ENCODE measurements at regions not wholly inside any gene's neighbourhood (a gene's known extent, or its start where the extent isn't known, plus 50 kb on each side); places are given as distances from the start of the nearest gene placed in this dataset.

GRCh38 chr5:44002381-44002901 lies 386.8 kb downstream of the FGF10 start:
- DNase-seq = no peak
- TF ChIP-seq CTCF (IDR thresholded peaks at IDR 0.05) = no peak
- no peak for ATAC-seq (ENCODE audit: poor library complexity)
- intact Hi-C loops (cut with DNase I, micrococcal nuclease) = no loop called here
- Mint-ChIP-seq H3K4me3 (no peak overlapping the region), H3K27me3 (no peaks in the 10 kb centered on the region), H3K9me3 (peaks cover 15% of the 10 kb centered on the region), H3K4me1 (ENCODE audit: low read depth) (no peaks in the 10 kb centered on the region), H3K36me3 (ENCODE audit: low read depth) (no peaks in the 10 kb centered on the region), H3K27ac (no peak overlapping the region)
- Histone ChIP-seq H3K9me3 (ENCODE audit: control insufficient read depth in 1 of 2, insufficient read depth in 1 of 2, low read length in 2 of 2) (peaks cover 0 to 7% of the 10 kb centered on the region in 2 experiments), H3K4me1 (ENCODE audit: insufficient read depth, low read length) (no peaks in the 10 kb centered on the region), H3K36me3 (ENCODE audit: insufficient read depth, low read length) (no peaks in the 10 kb centered on the region), H3K4me3 (ENCODE audit: low read length) (no peak overlapping the region), H3K27me3 (ENCODE audit: control insufficient read depth in 1 of 2, insufficient read depth in 2 of 2, low read length in 2 of 2) (no peaks in the 10 kb centered on the region), H3K27ac (ENCODE audit: low read depth in 1 of 2, low read length in 2 of 2) (no peak overlapping the region)
- ChIA-PET CTCF (no interaction called here), POLR2A (no interaction called here)

GRCh38 chr5:44001675-44002380 lies 387.4 kb downstream of the FGF10 start:
- H3K27ac ChIP-seq (ENCODE audit: low read depth in 1 of 2, low read length in 2 of 2) = no peak overlapping the region
- intact Hi-C loops (cut with DNase I, micrococcal nuclease) = no loop called here
- H3K4me3 ChIP-seq (ENCODE audit: low read length) = no peak overlapping the region
- H3K27me3 Mint-ChIP-seq = no peaks in the 10 kb centered on the region
- H3K4me3 Mint-ChIP-seq = no peak overlapping the region
- H3K9me3 ChIP-seq (ENCODE audit: control insufficient read depth in 1 of 2, insufficient read depth in 1 of 2, low read length in 2 of 2) = peaks cover 0 to 7% of the 10 kb centered on the region in 2 experiments
- H3K4me1 Mint-ChIP-seq (ENCODE audit: low read depth) = no peaks in the 10 kb centered on the region
- no peak for ATAC-seq (ENCODE audit: poor library complexity)
- H3K27ac Mint-ChIP-seq = no peak overlapping the region
- H3K9me3 Mint-ChIP-seq = peaks cover 15% of the 10 kb centered on the region
- ChIA-PET POLR2A (no interaction called here), CTCF (no interaction called here)
- no peaks in the 10 kb centered on the region for H3K4me1 ChIP-seq (ENCODE audit: insufficient read depth, low read length)
- no peaks in the 10 kb centered on the region for H3K36me3 ChIP-seq (ENCODE audit: insufficient read depth, low read length)
- no peak for DNase-seq
- H3K27me3 ChIP-seq (ENCODE audit: control insufficient read depth in 1 of 2, insufficient read depth in 2 of 2, low read length in 2 of 2) = no peaks in the 10 kb centered on the region
- H3K36me3 Mint-ChIP-seq (ENCODE audit: low read depth) = no peaks in the 10 kb centered on the region
- TF ChIP-seq CTCF (IDR thresholded peaks at IDR 0.05) = no peak

- peaks cover 0 to 7% of the 10 kb centered on the region in 2 experiments for H3K9me3 ChIP-seq (ENCODE audit: control insufficient read depth in 1 of 2, insufficient read depth in 1 of 2, low read length in 2 of 2)
- Mint-ChIP-seq H3K9me3 (peaks cover 12% of the 10 kb centered on the region), H3K4me3 (no peak overlapping the region), H3K27ac (no peak overlapping the region), H3K4me1 (ENCODE audit: low read depth) (no peaks in the 10 kb centered on the region), H3K27me3 (no peaks in the 10 kb centered on the region), H3K36me3 (ENCODE audit: low read depth) (no peaks in the 10 kb centered on the region)
- ATAC-seq (ENCODE audit: poor library complexity) = no peak
- H3K36me3 ChIP-seq (ENCODE audit: insufficient read depth, low read length) = no peaks in the 10 kb centered on the region
- TF ChIP-seq CTCF (IDR thresholded peaks at IDR 0.05) = no peak
- no peaks in the 10 kb centered on the region for H3K27me3 ChIP-seq (ENCODE audit: control insufficient read depth in 1 of 2, insufficient read depth in 2 of 2, low read length in 2 of 2)
- ChIA-PET CTCF (no interaction called here), POLR2A (no interaction called here)
- no peaks in the 10 kb centered on the region for H3K4me1 ChIP-seq (ENCODE audit: insufficient read depth, low read length)
- H3K4me3 ChIP-seq (ENCODE audit: low read length) = no peak overlapping the region
- no peak overlapping the region for H3K27ac ChIP-seq (ENCODE audit: low read depth in 1 of 2, low read length in 2 of 2)
- no peak for DNase-seq
- intact Hi-C loops (cut with DNase I, micrococcal nuclease) = no loop called here
These were observed 388.0 kb downstream of the FGF10 start for GRCh38 chr5:44001236-44001635.
